ENCODE measurements at regions not wholly inside any gene's neighbourhood (a gene's known extent, or its start where the extent isn't known, plus 50 kb on each side); places are given as distances from the start of the nearest gene placed in this dataset.

DNA sequence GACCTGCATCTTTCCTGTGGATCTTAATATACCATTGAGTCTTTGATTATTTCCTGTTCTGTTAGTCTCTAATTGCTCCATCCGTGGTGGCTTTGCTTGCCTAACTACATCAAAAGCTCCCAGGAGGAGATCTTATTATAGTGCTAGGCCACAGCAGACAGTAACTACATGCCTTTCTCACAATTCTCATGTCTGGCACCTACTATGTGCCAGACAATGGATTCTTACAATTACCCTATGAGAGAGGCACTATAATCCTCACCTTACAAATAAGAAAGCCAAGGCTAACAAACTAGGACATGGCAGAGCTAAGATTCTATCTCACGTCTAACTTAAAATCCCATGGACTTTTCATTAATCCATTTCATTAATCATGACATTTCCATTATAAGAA is 70.3 kb upstream of the TARS1 start (continued):
- no peak for TF ChIP-seq REST (IDR thresholded peaks at IDR 0.05; ENCODE audit: unreplicated experiment)
- no peak for TF ChIP-seq EZH2phosphoT487 (IDR thresholded peaks at IDR 0.05; ENCODE audit: unreplicated experiment)
- no peak for TF ChIP-seq POLR2AphosphoS5 (IDR thresholded peaks at IDR 0.05; ENCODE audit: low read depth)
- TF ChIP-seq ZNF114 (CRISPR knock-in tag; IDR thresholded peaks at IDR 0.05): no peak
- TF ChIP-seq STAT1 (IDR thresholded peaks at IDR 0.05; ENCODE audit: unreplicated experiment): no peak
- TF ChIP-seq ZNF331 (CRISPR knock-in tag; IDR thresholded peaks at IDR 0.05; ENCODE audit: low read depth): no peak
- no peak for TF ChIP-seq CREB1 (CRISPR knock-in tag; IDR thresholded peaks at IDR 0.05; ENCODE audit: low read depth)
- no peak for TF ChIP-seq NANOG (IDR thresholded peaks at IDR 0.05; ENCODE audit: borderline replicate concordance)
- TF ChIP-seq, protein P1, sequence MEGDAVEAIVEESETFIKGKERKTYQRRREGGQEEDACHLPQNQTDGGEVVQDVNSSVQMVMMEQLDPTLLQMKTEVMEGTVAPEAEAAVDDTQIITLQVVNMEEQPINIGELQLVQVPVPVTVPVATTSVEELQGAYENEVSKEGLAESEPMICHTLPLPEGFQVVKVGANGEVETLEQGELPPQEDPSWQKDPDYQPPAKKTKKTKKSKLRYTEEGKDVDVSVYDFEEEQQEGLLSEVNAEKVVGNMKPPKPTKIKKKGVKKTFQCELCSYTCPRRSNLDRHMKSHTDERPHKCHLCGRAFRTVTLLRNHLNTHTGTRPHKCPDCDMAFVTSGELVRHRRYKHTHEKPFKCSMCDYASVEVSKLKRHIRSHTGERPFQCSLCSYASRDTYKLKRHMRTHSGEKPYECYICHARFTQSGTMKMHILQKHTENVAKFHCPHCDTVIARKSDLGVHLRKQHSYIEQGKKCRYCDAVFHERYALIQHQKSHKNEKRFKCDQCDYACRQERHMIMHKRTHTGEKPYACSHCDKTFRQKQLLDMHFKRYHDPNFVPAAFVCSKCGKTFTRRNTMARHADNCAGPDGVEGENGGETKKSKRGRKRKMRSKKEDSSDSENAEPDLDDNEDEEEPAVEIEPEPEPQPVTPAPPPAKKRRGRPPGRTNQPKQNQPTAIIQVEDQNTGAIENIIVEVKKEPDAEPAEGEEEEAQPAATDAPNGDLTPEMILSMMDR (conservative IDR thresholded peaks at IDR 0.05; ENCODE audit: low read depth in 2 of 2): no peak
- TF ChIP-seq ETS1 (IDR thresholded peaks at IDR 0.05): no peak

DNA sequence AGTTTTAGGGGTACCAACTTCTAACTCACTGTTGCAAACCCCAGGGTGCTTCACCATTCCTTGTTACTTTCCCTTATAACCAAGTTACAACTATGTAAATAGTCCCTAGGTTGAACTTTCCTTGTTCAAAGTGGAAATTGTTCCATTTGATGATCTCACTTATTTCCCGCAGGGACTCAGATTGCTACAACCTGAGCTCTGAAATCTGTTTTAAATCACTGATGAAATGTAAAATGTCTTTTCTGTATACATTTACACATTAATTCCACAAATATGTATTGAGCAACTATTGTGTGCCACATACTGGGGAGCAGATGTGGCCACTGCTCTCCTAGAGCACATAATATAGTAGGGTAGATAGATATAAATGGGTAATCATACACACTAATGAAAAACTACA is 69.1 kb upstream of the TARS1 start:
- Histone ChIP-seq H3K4me3 (no peak overlapping the region), H3F3A (replicated peaks; ENCODE audit: low read depth) (no peaks in the 10 kb centered on the region), H3K79me2 (replicated peaks; ENCODE audit: insufficient read depth) (no peaks in the 10 kb centered on the region), H3K9me2 (ENCODE audit: insufficient read depth) (no peaks in the 10 kb centered on the region), H3K27ac (ENCODE audit: low read depth) (no peak overlapping the region), H3K4me2 (no peak overlapping the region), H3K36me3 (ENCODE audit: insufficient read depth) (no peaks in the 10 kb centered on the region; the same call in 1 of the 2 replicates), H4K20me1 (replicated peaks; ENCODE audit: insufficient read depth) (no peaks in the 10 kb centered on the region), H3K27me3 (ENCODE audit: insufficient read depth) (no peaks in the 10 kb centered on the region), H3K4me1 (ENCODE audit: insufficient read depth) (no peaks in the 10 kb centered on the region), H2AFZ (no peak overlapping the region)
- no peak overlapping the region for H3K4me3 Mint-ChIP-seq
- H3K27ac Mint-ChIP-seq: no peak overlapping the region
- H3K27me3 Mint-ChIP-seq (ENCODE audit: insufficient read depth, low read depth, poor library complexity): no peaks in the 10 kb centered on the region
- ATAC-seq (no peak), DNase-seq (ENCODE audit: low spot score) (no peak)
- no peaks in the 10 kb centered on the region for H3K4me1 Mint-ChIP-seq
- no peaks in the 10 kb centered on the region for H3K36me3 Mint-ChIP-seq (ENCODE audit: low read depth)
- no peaks in the 10 kb centered on the region for H3K9me3 Mint-ChIP-seq
- TF ChIP-seq, protein P1 (conservative IDR thresholded peaks at IDR 0.05; ENCODE audit: low read depth in 2 of 2): no peak
- TF ChIP-seq EZH2 (IDR thresholded peaks at IDR 0.05; ENCODE audit: low read depth, unreplicated experiment) (no peak), EZH2phosphoT487 (IDR thresholded peaks at IDR 0.05; ENCODE audit: unreplicated experiment) (no peak), ZNF114 (CRISPR knock-in tag; IDR thresholded peaks at IDR 0.05) (no peak), CREB1 (CRISPR knock-in tag; IDR thresholded peaks at IDR 0.05; ENCODE audit: low read depth) (no peak), ETS1 (IDR thresholded peaks at IDR 0.05) (no peak), STAT1 (IDR thresholded peaks at IDR 0.05; ENCODE audit: unreplicated experiment) (no peak), POLR2AphosphoS5 (IDR thresholded peaks at IDR 0.05; ENCODE audit: low read depth) (no peak)

Measured in GM23338 (cell line).